ENCODE measurements at regions not wholly inside any gene's neighbourhood (a gene's known extent, or its start where the extent isn't known, plus 50 kb on each side); places are given as distances from the start of the nearest gene placed in this dataset.

GRCh38 chr16:72291121-72291520 lies 119.2 kb upstream of the PMFBP1 start (continued):
- TF ChIP-seq CTCF (IDR thresholded peaks at IDR 0.05 in 2 of 3, conservative IDR thresholded peaks at IDR 0.05 in 1 of 3; ENCODE audit: insufficient read depth in 2 of 3, low read depth in 1 of 3, low read length in 3 of 3) (no peak), ZNF280A (IDR thresholded peaks at IDR 0.05; ENCODE audit: low read depth, partially characterized antibody) (no peak), RAD51 (IDR thresholded peaks at IDR 0.05; ENCODE audit: borderline replicate concordance, low read depth) (no peak), HDAC3 (IDR thresholded peaks at IDR 0.05; ENCODE audit: borderline replicate concordance, partially characterized antibody) (no peak), ZNF133 (CRISPR knock-in tag; IDR thresholded peaks at IDR 0.05) (no peak), KDM2B (CRISPR knock-in tag; IDR thresholded peaks at IDR 0.05) (no peak), HOXB6 (CRISPR knock-in tag; IDR thresholded peaks at IDR 0.05; ENCODE audit: borderline replicate concordance) (no peak), SAP30 (IDR thresholded peaks at IDR 0.05; ENCODE audit: borderline replicate concordance, insufficient read depth, low read depth, low read length, poor library complexity, severe bottlenecking) (no peak)

GRCh38 chr16:72287649-72288048 lies 115.7 kb upstream of the PMFBP1 start:
- no peak overlapping the region for H3K4me2 ChIP-seq (ENCODE audit: insufficient read depth, low read length)
- ChIA-PET POLR2A (no interaction called here), CTCF (ENCODE audit: low intra/inter-chr PET ratio) (no interaction called here)
- intact Hi-C loops (cut with micrococcal nuclease) (no loop called here), in situ Hi-C loops (cut with MboI) (no loop called here)
- BruUV-seq (replicated peaks): no TSS peak
- no peak overlapping the region for H3K27ac ChIP-seq (ENCODE audit: extremely low read depth, low read depth, low read length)
- H3K79me2 ChIP-seq (ENCODE audit: control insufficient read depth, insufficient read depth, low read length): no peaks in the 10 kb centered on the region
- H4K20me1 ChIP-seq (replicated peaks; ENCODE audit: control insufficient read depth, insufficient read depth, low read length): no peaks in the 10 kb centered on the region
- no peak overlapping the region for H3K4me3 ChIP-seq
- FAIRE-seq (no peak), DNase-seq (ENCODE audit: extremely low read depth in 1 of 4, low spot score in 3 of 4) (no peak), ATAC-seq (no peak)
- no peaks in the 10 kb centered on the region for H3K36me3 ChIP-seq (ENCODE audit: control insufficient read depth, insufficient read depth, low read length)
- peaks cover 4 to 6% of the 10 kb centered on the region in 2 experiments; a peak in 3 of 5 replicates for H3K27me3 ChIP-seq (ENCODE audit: control insufficient read depth in 2 of 2, insufficient read depth in 2 of 2, low read length in 2 of 2)
- H3K9ac ChIP-seq (ENCODE audit: insufficient read depth in 1 of 2, low read depth in 2 of 2, low read length in 2 of 2): no peak overlapping the region
- no peak for TF ChIP-seq ZNF778 (CRISPR knock-in tag; IDR thresholded peaks at IDR 0.05)
- H3K9me1 ChIP-seq (ENCODE audit: control insufficient read depth, insufficient read depth, low read length): no peaks in the 10 kb centered on the region
- no peak overlapping the region for H2AFZ ChIP-seq (ENCODE audit: low read depth, low read length)
- H3K9me3 ChIP-seq (replicated peaks; ENCODE audit: control insufficient read depth, insufficient read depth, low read depth, low read length): no peaks in the 10 kb centered on the region
- H3K4me1 ChIP-seq (replicated peaks in 1 of 2; ENCODE audit: control insufficient read depth in 2 of 2, insufficient read depth in 2 of 2, low read length in 2 of 2): no peaks in the 10 kb centered on the region

All from K562 (cell line).